ENCODE measurements at regions not wholly inside any gene's neighbourhood (a gene's known extent, or its start where the extent isn't known, plus 50 kb on each side); places are given as distances from the start of the nearest gene placed in this dataset.
"Not testable (repeated sequence)": the region's sequence is repeated elsewhere in the genome, so short reads cannot be mapped to it uniquely, and the experiment has no call there.

- no peak for DNase-seq (ENCODE audit: low read depth in 3 of 3)
Measured at GRCh38 chr3:59257506-59257905, 207.7 kb upstream of the CFAP20DC start.

- DNase-seq (ENCODE audit: low read depth in 3 of 3), result no peak
Measured at GRCh38 chr3:59256230-59256629, 206.4 kb upstream of the CFAP20DC start.

- DNase-seq (ENCODE audit: low read depth in 3 of 3), result no peak
Measured at GRCh38 chr3:59254976-59255375, 205.2 kb upstream of the CFAP20DC start.

GRCh38 chr3:59254433-59254832 lies 204.6 kb upstream of the CFAP20DC start:
- DNase-seq (ENCODE audit: low read depth in 3 of 3), result no peak

- no peak for DNase-seq (ENCODE audit: low read depth in 3 of 3)
Measured at GRCh38 chr3:59253523-59253922, 203.7 kb upstream of the CFAP20DC start.

GRCh38 chr3:59251869-59252268 lies 202.0 kb upstream of the CFAP20DC start:
- no peak for DNase-seq (ENCODE audit: low read depth in 3 of 3)

- DNase-seq (ENCODE audit: low read depth in 3 of 3), result no peak
Measured at GRCh38 chr3:59250600-59250999, 200.8 kb upstream of the CFAP20DC start.

GRCh38 chr3:59249698-59250361 lies 200.0 kb upstream of the CFAP20DC start:
- no peak for DNase-seq (ENCODE audit: low read depth in 3 of 3)

- no peak for DNase-seq (ENCODE audit: low read depth in 3 of 3)
Measured at GRCh38 chr3:59249004-59249403, 199.2 kb upstream of the CFAP20DC start.

GRCh38 chr3:59247402-59247841 lies 197.6 kb upstream of the CFAP20DC start:
- no peak for DNase-seq (ENCODE audit: low read depth in 3 of 3)

- no peak for DNase-seq (ENCODE audit: low read depth in 3 of 3)
Measured at GRCh38 chr3:59246719-59247401, 197.0 kb upstream of the CFAP20DC start.

- DNase-seq (ENCODE audit: low read depth in 3 of 3), result no peak
Measured at GRCh38 chr3:59245859-59246501, 196.2 kb upstream of the CFAP20DC start.

GRCh38 chr3:59245300-59245858 lies 195.6 kb upstream of the CFAP20DC start:
- no peak for DNase-seq (ENCODE audit: low read depth in 3 of 3)

GRCh38 chr3:59244343-59244742 lies 194.5 kb upstream of the CFAP20DC start:
- no peak for DNase-seq (ENCODE audit: low read depth in 3 of 3)

- DNase-seq (ENCODE audit: low read depth in 3 of 3), result no peak
Measured at GRCh38 chr3:59243476-59243875, 193.7 kb upstream of the CFAP20DC start.

- DNase-seq (ENCODE audit: low read depth in 3 of 3), result no peak
Measured at GRCh38 chr3:59240666-59241255, 190.9 kb upstream of the CFAP20DC start.

GRCh38 chr3:59237121-59237520 lies 187.3 kb upstream of the CFAP20DC start:
- DNase-seq (ENCODE audit: low read depth in 3 of 3), result no peak

- no peak for DNase-seq (ENCODE audit: low read depth in 3 of 3)
Measured at GRCh38 chr3:59235634-59236012, 185.8 kb upstream of the CFAP20DC start.

- DNase-seq (ENCODE audit: low read depth in 3 of 3), result no peak
Measured at GRCh38 chr3:59234884-59235633, 185.2 kb upstream of the CFAP20DC start.

GRCh38 chr3:59230379-59230778 lies 180.6 kb upstream of the CFAP20DC start:
- DNase-seq (ENCODE audit: low read depth in 3 of 3), result not testable (repeated sequence)

- DNase-seq (ENCODE audit: low read depth in 3 of 3), result no peak
Measured at GRCh38 chr3:59213860-59214259, 164.0 kb upstream of the CFAP20DC start.
